ENCODE measurements at regions not wholly inside any gene's neighbourhood (a gene's known extent, or its start where the extent isn't known, plus 50 kb on each side); places are given as distances from the start of the nearest gene placed in this dataset.

DNA sequence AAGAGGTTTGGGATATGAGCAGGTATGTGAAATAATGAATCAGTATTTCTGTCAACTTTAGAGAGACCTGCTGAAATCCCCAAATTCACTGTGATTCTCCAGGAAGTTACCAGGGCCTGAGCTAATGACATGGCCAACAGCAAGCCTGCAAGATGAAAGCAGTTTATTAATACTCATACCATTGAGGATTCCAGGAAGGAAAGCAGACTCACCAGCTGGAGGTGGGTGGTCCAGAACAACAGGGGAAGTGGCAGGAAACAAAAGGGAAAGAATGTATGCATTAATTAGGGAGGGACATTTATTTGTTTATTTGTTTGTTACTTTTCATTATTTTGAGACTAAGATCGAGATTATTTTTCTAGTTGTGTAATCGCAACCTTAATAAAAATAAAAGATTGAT lies 196.6 kb upstream of the AGA start:
- DNase-seq (ENCODE audit: extremely low read depth, low read depth) = no peak
- TF ChIP-seq, protein P1, sequence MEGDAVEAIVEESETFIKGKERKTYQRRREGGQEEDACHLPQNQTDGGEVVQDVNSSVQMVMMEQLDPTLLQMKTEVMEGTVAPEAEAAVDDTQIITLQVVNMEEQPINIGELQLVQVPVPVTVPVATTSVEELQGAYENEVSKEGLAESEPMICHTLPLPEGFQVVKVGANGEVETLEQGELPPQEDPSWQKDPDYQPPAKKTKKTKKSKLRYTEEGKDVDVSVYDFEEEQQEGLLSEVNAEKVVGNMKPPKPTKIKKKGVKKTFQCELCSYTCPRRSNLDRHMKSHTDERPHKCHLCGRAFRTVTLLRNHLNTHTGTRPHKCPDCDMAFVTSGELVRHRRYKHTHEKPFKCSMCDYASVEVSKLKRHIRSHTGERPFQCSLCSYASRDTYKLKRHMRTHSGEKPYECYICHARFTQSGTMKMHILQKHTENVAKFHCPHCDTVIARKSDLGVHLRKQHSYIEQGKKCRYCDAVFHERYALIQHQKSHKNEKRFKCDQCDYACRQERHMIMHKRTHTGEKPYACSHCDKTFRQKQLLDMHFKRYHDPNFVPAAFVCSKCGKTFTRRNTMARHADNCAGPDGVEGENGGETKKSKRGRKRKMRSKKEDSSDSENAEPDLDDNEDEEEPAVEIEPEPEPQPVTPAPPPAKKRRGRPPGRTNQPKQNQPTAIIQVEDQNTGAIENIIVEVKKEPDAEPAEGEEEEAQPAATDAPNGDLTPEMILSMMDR (IDR thresholded peaks at IDR 0.05; ENCODE audit: low read depth, low read length) = no peak

DNA sequence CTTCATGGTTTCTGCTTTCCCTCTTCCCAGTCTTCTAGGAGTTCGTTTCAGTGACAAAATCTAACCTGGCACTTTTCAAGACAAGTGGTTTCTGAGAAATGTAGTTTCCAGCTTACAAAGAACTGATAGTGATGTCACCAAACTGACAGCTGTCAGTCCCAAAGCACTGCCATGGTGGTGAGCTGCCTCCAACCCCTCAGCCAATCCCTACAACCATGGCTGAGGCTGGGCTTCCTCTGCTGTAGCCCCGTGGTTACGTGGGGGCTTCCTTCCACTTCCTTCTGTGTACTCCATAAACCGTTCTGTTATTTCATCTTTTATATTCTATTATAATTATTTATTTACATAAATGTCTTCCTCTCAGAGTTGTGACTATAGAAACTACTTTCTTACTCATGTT lies 198.6 kb upstream of the AGA start:
- TF ChIP-seq, protein P1 (IDR thresholded peaks at IDR 0.05; ENCODE audit: low read depth, low read length) = no peak
- DNase-seq (ENCODE audit: extremely low read depth, low read depth) = no peak

DNA sequence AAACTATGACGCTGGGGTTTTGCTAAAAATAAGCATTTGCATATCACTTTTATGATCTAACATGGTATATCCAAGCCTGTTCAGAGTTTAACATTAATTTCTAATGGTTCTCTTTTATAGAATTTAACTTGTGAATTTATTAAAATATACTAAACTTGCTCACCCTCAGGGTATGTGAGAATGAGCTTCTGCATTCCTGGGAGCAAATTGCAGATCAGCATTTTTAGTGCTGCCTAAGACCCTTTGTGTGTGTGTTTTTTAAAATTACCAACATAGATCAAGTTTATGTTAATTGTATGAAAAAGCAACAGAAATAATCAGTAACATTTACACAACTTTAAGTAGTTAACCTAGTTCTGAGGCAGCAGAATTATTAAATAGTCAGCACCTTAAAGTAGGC lies 218.0 kb upstream of the AGA start:
- DNase-seq (ENCODE audit: extremely low read depth, low read depth) = no peak

DNA sequence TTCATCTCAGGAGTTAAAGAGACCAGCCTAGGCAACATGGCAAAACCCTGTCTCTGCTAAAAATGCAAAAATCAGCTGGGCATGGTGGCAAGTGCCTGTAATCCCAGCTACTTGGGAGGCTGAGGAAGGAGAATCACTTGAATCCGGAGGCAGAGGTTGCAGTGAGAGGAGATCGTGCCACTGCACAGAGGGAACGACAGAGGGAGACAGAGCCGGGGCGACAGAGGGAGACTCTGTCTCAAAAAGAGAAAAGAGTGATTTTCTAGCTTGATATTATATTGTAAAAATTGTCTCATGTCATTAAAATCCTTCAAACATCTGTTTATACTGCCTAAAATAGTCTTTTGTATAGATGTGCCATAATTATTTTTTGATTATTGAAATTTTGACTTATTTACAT lies 225.4 kb upstream of the AGA start:
- DNase-seq (ENCODE audit: extremely low read depth, low read depth) = no peak

More for the DNA sequence above, 218.0 kb upstream of the AGA start:
- TF ChIP-seq, protein P1 (IDR thresholded peaks at IDR 0.05; ENCODE audit: low read depth, low read length) = no peak

DNA sequence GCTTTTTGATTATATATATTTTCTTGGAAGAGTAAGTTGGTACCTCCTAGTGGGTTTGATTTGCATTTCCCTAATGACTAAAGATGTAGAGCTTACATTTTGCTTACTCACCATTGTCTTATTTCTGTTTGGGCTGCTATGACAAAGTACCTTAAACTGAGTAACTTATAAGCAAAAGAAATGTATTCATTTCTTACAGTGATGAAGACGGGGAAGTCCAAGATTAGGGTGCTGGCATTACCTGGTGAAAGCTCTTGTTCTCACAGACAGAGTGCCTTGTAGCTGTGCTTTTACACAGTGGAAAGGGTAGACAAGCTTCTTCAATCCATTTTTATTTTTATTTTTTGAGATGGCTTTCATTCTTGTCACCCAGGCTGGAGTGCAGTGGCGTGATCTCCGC lies 229.2 kb upstream of the AGA start:
- TF ChIP-seq, protein P1 (IDR thresholded peaks at IDR 0.05; ENCODE audit: low read depth, low read length) = no peak
- DNase-seq (ENCODE audit: extremely low read depth, low read depth) = no peak

More for the DNA sequence above, 225.4 kb upstream of the AGA start:
- TF ChIP-seq, protein P1 (IDR thresholded peaks at IDR 0.05; ENCODE audit: low read depth, low read length) = no peak

DNA sequence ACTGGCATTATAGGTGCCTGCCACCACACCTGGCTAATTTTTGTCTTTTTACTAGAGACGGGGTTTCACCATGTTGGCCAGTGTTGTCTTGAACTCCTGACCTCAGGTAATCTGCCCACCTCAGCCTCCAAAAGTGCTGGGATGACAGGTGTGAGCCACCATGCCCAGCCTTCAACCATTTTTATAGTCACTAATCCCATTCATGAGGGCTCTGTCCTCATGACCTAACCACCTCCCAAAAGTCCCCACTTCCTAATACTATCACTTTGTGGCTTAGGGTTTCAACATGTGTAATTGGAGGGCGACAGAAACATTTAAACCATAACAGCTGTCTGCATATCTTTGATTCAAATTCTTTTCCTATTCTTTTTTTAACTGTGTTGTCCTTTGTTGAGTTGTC lies 229.6 kb upstream of the AGA start:
- TF ChIP-seq, protein P1 (IDR thresholded peaks at IDR 0.05; ENCODE audit: low read depth, low read length) = no peak
- no peak for DNase-seq (ENCODE audit: extremely low read depth, low read depth)

DNA sequence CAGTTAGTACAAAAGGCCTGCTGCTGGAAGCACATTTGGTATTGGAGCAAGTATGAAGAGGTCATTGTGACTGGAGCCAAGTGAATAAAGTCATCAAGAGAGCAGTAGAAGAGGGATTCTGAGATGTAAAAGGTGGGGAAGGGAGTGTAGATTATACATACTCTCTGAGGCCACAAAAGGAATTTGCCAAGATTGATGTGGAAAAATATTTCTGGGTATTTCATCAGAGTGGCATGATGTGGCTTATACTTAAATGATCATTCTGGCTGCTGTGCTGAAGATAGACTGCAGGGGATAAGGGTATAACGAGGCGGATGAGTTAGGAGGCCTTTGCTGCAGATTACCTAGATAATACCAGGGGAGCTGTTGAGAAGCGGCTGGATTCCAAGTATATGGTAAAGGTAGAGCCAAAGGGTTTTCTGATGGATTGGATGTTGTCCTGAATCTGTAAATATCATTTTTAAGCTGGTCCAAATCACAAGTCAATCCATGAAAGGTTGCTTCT lies 231.8 kb upstream of the AGA start:
- no peak for DNase-seq (ENCODE audit: extremely low read depth, low read depth)

More for the DNA sequence above, 231.8 kb upstream of the AGA start:
- TF ChIP-seq, protein P1 (IDR thresholded peaks at IDR 0.05; ENCODE audit: low read depth, low read length) = no peak
